HUES48 (cell line): ENCODE measurements at regions not wholly inside any gene's neighbourhood (a gene's known extent, or its start where the extent isn't known, plus 50 kb on each side); places are given as distances from the start of the nearest gene placed in this dataset.

Source experiments
- H3K27ac ChIP-seq: one replicate; pipeline ENCODE4 v1.7.0; 2013; ENCODE audit warnings: low read depth, low read length, inconsistent platforms
- H3K27me3 ChIP-seq: 2 replicates; pipeline ENCODE4 v1.6.1; 2013; ENCODE audit warnings: mild to moderate bottlenecking, low read length; ENCODE audit not compliant: control insufficient read depth, insufficient read depth
- H3K36me3 ChIP-seq: 2 replicates; pipeline ENCODE4 v1.6.1; 2013; ENCODE audit warnings: low read length; ENCODE audit not compliant: control insufficient read depth, insufficient read depth
- H3K4me1 ChIP-seq: 2 replicates; pipeline ENCODE4 v1.6.1; 2013; ENCODE audit warnings: mild to moderate bottlenecking, low read length; ENCODE audit not compliant: control insufficient read depth, insufficient read depth
- H3K4me3 ChIP-seq: 2 replicates; pipeline ENCODE4 v1.5.1; 2013; ENCODE audit warnings: mild to moderate bottlenecking, low read depth, low read length
- H3K9ac ChIP-seq: 2 replicates; pipeline ENCODE4 v1.6.1; 2013; ENCODE audit warnings: mild to moderate bottlenecking, low read depth, low read length, moderate library complexity
- H3K9me3 ChIP-seq: 2 replicates; pipeline ENCODE4 v1.6.1; 2013; ENCODE audit warnings: low read length; ENCODE audit not compliant: control insufficient read depth, insufficient read depth

DNA sequence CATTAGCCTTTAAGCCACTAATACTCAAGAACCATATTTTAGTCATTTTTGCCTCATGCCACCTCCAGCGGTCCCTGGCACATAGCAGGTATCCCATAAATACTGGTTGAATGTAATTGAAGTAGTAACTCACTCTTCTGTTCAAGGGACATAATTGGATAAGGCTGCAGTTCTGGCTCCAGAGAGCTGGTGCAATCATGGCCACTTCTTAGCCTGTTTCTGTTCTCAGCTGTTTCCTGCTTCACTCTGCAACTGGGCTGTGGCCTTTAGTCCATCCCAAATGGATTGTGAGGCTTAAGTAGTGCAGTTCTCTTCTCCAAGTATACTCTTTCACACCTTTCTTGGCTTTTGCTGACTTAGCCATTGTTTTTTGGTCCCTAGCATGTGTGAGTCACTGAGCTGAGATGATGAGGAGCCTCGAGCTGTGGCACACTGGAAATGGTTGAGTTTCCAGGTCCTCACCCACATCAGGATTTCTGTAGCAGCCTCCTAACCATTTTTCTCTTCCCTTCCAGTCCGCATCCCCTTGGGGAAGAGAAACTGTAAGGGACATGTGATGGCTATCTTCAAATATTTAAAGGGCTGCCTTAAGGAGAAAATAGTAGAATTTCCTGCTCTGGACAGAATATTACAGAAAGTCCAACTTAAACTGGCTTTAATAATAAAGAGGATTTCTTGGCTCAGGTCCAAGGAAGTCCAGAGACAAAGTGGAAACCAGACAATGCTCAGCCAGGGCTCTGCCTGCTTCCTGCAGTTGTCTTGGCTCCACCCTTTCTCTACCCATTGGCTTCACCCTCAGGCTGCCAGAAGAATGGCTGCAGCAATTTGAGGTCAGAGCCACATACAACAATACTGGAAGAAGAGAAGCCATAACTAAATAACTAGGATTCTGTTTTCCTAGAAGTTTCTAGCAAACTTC lies 305.4 kb upstream of the ROPN1 start:
- Histone ChIP-seq H3K4me3 (no peak overlapping the region), H3K27me3 (no peaks in the 10 kb centered on the region), H3K36me3 (no peaks in the 10 kb centered on the region), H3K27ac (no peak overlapping the region), H3K4me1 (0 out of 2 replicates have a peak, but pooled peaks cover 3% of the 10 kb centered on the region), H3K9me3 (no peaks in the 10 kb centered on the region), H3K9ac (no peak overlapping the region)

- no peak overlapping the region for H3K4me3 ChIP-seq
- no peaks in the 10 kb centered on the region for H3K36me3 ChIP-seq
- no peaks in the 10 kb centered on the region for H3K9me3 ChIP-seq
- no peak overlapping the region for H3K9ac ChIP-seq
- H3K27ac ChIP-seq = no peak overlapping the region
- H3K4me1 ChIP-seq = 0 out of 2 replicates have a peak, but pooled peaks cover 3% of the 10 kb centered on the region
- H3K27me3 ChIP-seq = no peaks in the 10 kb centered on the region
Measured at GRCh38 chr3:124298301-124298700, 306.4 kb upstream of the ROPN1 start.

DNA sequence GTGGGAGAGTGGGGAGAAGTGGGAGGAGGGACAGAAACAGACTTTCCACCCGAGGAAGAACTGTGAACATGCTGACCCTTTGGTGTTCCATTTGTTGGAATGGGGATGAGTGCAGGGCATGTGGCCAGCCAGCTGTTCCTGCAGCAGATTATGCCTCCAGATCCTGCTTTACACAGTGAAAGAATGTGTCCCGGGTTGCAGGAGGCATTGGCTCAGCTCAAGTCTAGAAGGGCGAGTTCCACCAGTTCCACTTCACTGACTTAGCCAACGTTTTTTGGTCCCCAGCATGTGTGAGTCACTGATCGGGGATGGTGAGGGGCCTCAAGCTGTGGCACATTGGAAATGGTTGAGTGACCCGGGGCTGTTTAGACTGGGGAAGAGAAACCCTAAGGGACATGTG lies 307.0 kb upstream of the ROPN1 start:
- no peak overlapping the region for H3K4me3 ChIP-seq
- no peaks in the 10 kb centered on the region for H3K27me3 ChIP-seq

DNA sequence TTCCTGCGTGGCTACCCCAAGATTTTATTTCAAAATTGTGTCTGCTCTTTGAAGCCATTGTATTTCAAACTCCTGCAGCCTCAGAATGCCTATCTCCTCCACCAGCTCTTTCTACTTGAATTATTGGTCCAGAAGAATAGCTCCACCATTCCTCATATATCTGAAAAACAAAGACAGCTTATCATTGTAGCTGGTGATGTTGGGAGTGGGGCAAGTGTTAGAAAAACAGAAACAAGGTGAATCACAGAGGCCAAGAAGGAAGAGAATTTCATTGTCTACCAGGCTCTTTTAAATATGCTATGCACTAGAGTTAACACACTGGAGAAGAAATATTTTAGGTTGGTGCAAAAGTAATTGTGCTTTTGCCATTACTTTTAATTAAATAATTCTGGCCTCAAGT lies 307.9 kb upstream of the ROPN1 start:
- Histone ChIP-seq H3K4me1 (0 out of 2 replicates have a peak, but pooled peaks cover 3% of the 10 kb centered on the region), H3K9me3 (no peaks in the 10 kb centered on the region), H3K4me3 (no peak overlapping the region), H3K27me3 (no peaks in the 10 kb centered on the region), H3K36me3 (no peaks in the 10 kb centered on the region), H3K9ac (no peak overlapping the region), H3K27ac (no peak overlapping the region)

More for the DNA sequence above, 307.0 kb upstream of the ROPN1 start:
- 0 out of 2 replicates have a peak, but pooled peaks cover 3% of the 10 kb centered on the region for H3K4me1 ChIP-seq
- no peak overlapping the region for H3K27ac ChIP-seq
- no peaks in the 10 kb centered on the region for H3K9me3 ChIP-seq
- H3K36me3 ChIP-seq = no peaks in the 10 kb centered on the region
- no peak overlapping the region for H3K9ac ChIP-seq

GRCh38 chr3:124300416-124300815 lies 308.5 kb upstream of the ROPN1 start:
- H3K4me1 ChIP-seq = 0 out of 2 replicates have a peak, but pooled peaks cover 3% of the 10 kb centered on the region

DNA sequence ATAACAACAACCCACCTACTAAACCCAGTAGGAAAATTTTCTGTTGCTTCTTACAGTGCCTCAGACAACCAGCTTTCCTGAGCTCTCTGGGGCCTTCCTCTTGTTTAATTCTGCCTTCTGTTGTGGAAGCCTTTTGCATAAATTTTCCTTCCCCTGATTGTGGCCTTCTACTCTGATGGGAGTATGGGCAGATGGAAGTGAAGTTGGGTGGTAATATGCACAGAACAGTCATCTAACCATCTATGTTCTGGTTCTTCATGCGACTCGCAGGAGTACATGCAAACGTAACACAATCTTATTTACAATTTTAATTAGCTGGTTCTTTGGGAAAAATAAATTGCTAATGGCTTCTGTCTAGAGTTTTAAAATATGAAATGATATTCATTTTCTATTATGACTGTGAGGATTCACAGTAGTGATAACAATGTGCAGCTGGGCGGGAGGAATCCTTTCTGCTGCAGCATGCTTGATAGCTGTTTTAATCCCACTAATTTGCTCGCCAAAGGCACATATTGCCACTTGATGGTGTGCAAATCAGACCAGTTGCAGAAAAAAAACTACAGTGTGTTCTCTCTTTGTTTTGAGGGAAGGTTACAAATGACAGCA lies 311.5 kb upstream of the ROPN1 start:
- Histone ChIP-seq H3K4me3 (no peak overlapping the region), H3K27ac (no peak overlapping the region), H3K9ac (no peak overlapping the region), H3K9me3 (0 out of 2 replicates have a peak, but pooled peaks cover 3% of the 10 kb centered on the region), H3K36me3 (no peaks in the 10 kb centered on the region), H3K4me1 (0 out of 2 replicates have a peak, but pooled peaks cover 3% of the 10 kb centered on the region), H3K27me3 (no peaks in the 10 kb centered on the region)

More at GRCh38 chr3:124300416-124300815, 308.5 kb upstream of the ROPN1 start:
- Histone ChIP-seq H3K27ac (no peak overlapping the region), H3K36me3 (no peaks in the 10 kb centered on the region), H3K27me3 (no peaks in the 10 kb centered on the region), H3K4me3 (no peak overlapping the region), H3K9ac (no peak overlapping the region), H3K9me3 (no peaks in the 10 kb centered on the region)

DNA sequence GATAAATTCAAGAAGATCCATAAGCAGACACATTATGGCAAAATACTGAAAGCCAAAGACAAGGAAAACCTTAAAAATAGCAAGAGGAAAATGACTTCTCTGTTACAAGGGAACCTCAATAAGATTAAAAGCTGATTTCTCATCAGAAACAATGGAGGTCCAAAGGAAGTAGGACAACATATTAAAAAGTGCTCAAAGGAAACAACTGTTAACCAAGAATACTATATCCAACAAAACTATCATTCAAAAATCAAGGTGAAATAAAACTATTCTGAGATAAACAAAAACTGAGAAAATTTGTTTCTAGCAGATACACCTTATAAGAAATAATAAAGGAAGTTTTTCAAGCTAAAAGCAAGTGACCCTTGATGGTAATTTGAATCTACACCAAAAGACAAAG lies 314.7 kb upstream of the ROPN1 start:
- H3K9me3 ChIP-seq = 0 out of 2 replicates have a peak, but pooled peaks cover 3% of the 10 kb centered on the region
- no peaks in the 10 kb centered on the region for H3K36me3 ChIP-seq
- H3K9ac ChIP-seq = no peak overlapping the region
- no peaks in the 10 kb centered on the region for H3K27me3 ChIP-seq
- H3K27ac ChIP-seq = no peak overlapping the region
- 0 out of 2 replicates have a peak, but pooled peaks cover under 1% of the 10 kb centered on the region for H3K4me1 ChIP-seq
- no peak overlapping the region for H3K4me3 ChIP-seq

GRCh38 chr3:124313621-124314020 lies 321.7 kb upstream of the ROPN1 start:
- Histone ChIP-seq H3K9me3 (no peaks in the 10 kb centered on the region), H3K36me3 (no peaks in the 10 kb centered on the region), H3K4me1 (no peaks in the 10 kb centered on the region), H3K4me3 (no peak overlapping the region), H3K9ac (no peak overlapping the region), H3K27ac (no peak overlapping the region), H3K27me3 (no peaks in the 10 kb centered on the region)

DNA sequence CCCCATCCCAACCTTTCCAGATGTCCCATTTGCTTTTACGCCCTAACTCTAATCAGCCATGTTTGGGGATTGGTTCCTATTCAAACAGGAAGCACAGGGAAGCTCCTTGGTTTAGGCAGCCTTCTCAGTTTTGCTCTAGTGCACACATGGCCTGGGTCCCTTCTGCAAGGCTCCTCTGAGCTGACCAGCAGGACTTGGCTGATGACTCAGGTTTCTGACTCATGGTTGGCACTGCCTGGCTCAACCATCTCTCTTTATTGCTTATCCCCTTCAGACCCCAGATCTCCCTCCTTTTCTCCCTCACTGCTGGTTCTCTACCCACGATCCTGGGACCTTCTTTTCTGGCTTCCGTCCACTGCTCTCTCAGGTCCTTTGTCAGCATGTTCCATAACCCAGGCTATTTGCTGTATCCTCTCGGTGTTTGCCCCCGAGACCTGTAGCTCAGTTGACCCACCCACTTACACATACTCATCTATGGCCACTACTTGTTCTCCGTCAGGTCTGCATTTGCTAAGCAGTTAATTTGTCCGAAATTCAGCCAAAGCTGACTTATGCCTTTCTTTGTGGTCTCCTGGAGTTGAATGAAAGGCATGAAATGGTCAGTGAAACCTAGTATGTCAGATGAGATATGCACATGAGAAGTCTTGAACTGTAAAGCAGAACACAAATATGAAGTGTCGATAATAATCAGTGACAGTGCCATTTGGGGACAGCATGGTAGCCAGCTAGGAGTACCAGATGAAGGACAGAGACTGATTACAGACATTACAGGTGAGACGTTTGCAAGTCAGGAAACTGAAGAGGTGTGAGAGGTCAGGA lies 323.5 kb upstream of the ROPN1 start:
- Histone ChIP-seq H3K27me3 (no peaks in the 10 kb centered on the region), H3K4me1 (no peaks in the 10 kb centered on the region), H3K36me3 (no peaks in the 10 kb centered on the region), H3K9ac (no peak overlapping the region), H3K27ac (no peak overlapping the region), H3K4me3 (no peak overlapping the region), H3K9me3 (no peaks in the 10 kb centered on the region)

DNA sequence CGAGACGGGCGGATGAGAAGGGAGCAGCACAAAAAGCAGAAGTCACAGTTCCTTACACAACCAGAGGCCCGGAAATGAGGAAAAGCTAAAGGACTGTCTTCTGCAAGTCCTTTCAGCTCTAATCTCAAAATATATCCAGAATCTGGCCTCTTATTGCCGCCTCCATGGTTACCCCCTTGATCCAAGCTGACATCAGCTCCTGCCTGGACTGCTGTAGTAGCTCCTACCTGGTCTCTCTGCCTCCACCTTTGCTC lies 324.0 kb upstream of the ROPN1 start:
- no peaks in the 10 kb centered on the region for H3K36me3 ChIP-seq
- no peak overlapping the region for H3K9ac ChIP-seq
- H3K4me3 ChIP-seq = no peak overlapping the region
- H3K27me3 ChIP-seq = no peaks in the 10 kb centered on the region
- H3K9me3 ChIP-seq = no peaks in the 10 kb centered on the region
- no peaks in the 10 kb centered on the region for H3K4me1 ChIP-seq
- H3K27ac ChIP-seq = no peak overlapping the region
